Motor neuron (in vitro differentiated cells): ENCODE measurements at regions not wholly inside any gene's neighbourhood (a gene's known extent, or its start where the extent isn't known, plus 50 kb on each side); places are given as distances from the start of the nearest gene placed in this dataset.

Source experiments
- ATAC-seq, 8 experiments: fragments of 200-7000 bp; cut with Tn5 transposase; replicated peaks in 6 of 8; 2 replicates each; pipeline ENCODE4 v1.8.0; 2021; ENCODE audit warnings: mild to moderate bottlenecking in 8 of 8, moderate library complexity in 8 of 8
- H3K27ac ChIP-seq, 2 donors: fragments of 250-450 bp; sonication (Bioruptor Pico); 2 replicates each; pipeline ENCODE4 v1.9.0; 2021; ENCODE audit warnings: antibody characterized with exemption in 2 of 2, mild to moderate bottlenecking in 2 of 2, moderate library complexity in 1 of 2
- H3K4me1 ChIP-seq, 2 donors: fragments of 250-450 bp; sonication (Bioruptor Pico); replicated peaks in 1 of 2; 2 replicates each; pipeline ENCODE4 v1.6.1; 2021; ENCODE audit warnings: antibody characterized with exemption in 2 of 2, mild to moderate bottlenecking in 2 of 2, moderate library complexity in 1 of 2
- H3K4me3 ChIP-seq, 5 donors: fragments of 250-450 bp; sonication (Bioruptor Pico); 2 replicates each; pipeline ENCODE4 v1.9.0; 2021; ENCODE audit warnings: antibody characterized with exemption in 5 of 5, mild to moderate bottlenecking in 5 of 5, moderate library complexity in 4 of 5
- WGBS, 10 experiments: fragments of 450-650 bp; shearing (Covaris generic); methylation state at CpG; one replicate each; pipeline ENCODE4 v1.0.0; 2022; 5-methylcytosine and 5-hydroxymethylcytosine counted together
- in situ Hi-C, 9 experiments: fragments of 400-800 bp; cut with MboI; loops; one replicate each; pipeline ENCODE4 v1.15.0; 2021; ENCODE audit warnings: low sequenced_read_pairs in 9 of 9, low pct_unique_long_range_greater_than_20kb in 2 of 9; ENCODE audit not compliant: unreplicated experiment in 9 of 9

DNA sequence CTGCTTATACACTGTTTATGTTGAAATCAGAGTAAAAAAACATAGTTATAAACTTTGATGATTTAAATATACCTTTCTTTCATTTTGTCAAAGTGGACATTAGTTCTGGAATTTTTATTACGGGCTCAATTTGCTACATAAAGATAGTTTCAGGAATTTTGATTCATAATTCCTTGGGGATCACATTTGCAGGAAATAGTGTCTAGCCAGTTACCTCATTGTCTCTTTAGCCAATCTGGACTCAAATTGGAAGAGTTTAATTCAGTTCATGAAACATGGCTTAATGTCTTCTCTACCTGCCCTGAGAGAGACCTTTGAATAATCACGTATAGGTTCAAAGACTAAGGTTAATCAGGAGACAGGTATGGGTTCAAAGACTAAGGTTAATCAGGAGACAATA lies 262.6 kb downstream of the HGF start:
- 50 to 100% (median 81%) methylated on average over 1 to 2 of the region's 2 CpGs for WGBS, 10 experiments
- H3K4me1 ChIP-seq: no peaks in the 10 kb centered on the region
- no peak overlapping the region for H3K4me3 ChIP-seq
- ATAC-seq: no peak
- in situ Hi-C loops: loop anchor here in 3 of 9 experiments (10.0 to 25.0 kb wide), 5 partner anchors 205 to 1230 kb away; no protein-coding TSS in a partner anchor
- no peak overlapping the region for H3K27ac ChIP-seq

DNA sequence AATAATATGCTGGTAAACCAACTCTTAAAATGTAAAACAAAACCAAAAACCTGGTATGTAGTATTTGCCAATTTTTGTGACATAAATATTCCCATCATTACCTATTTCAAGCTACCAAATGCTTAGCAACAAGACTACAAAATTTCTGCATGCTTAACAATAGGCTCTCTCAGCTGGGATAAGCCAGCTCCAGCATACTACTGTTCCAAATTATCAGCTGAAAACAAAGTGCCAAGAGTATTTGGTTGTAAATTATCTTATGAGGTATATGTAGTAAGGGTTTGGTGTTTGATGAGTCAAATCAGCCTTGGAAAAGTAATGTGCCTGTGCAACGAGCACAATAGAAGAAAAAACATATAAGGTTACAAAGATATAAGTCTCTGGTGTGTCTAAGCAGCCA lies 263.2 kb downstream of the HGF start:
- in situ Hi-C loops: loop anchor here in 3 of 9 experiments (10.0 to 25.0 kb wide), 5 partner anchors 206 to 1231 kb away; no protein-coding TSS in a partner anchor
- 0 to 75% (median 43%) methylated on average over 1 of the region's 1 CpG; no CpG with 5 or more reads in 4 of the 10 experiments for WGBS, 10 experiments
- Histone ChIP-seq H3K4me3 (no peak overlapping the region), H3K4me1 (no peaks in the 10 kb centered on the region), H3K27ac (no peak overlapping the region)
- ATAC-seq: no peak

DNA sequence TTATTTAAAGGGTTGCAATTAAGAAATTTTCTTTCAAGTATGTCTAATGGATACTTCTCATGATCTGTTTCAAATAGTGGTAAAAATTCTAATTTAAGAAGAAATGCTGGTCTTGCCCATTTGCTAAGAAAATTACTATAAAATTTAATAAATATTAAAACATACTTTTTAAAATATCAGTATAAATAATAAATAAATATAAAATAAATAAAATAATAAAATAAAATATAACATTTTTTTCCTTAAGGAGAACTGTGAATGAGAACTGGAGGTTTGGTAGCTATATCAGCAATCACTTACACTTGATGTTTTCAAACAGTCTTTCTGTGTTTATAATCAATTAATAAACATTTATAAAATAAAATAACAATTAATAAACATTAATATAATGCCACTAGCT lies 266.1 kb downstream of the HGF start:
- H3K4me3 ChIP-seq: no peak overlapping the region
- in situ Hi-C loops: loop anchor here in 3 of 9 experiments (10.0 to 25.0 kb wide), 5 partner anchors 209 to 1234 kb away; no protein-coding TSS in a partner anchor
- H3K4me1 ChIP-seq: no peaks in the 10 kb centered on the region
- H3K27ac ChIP-seq: no peak overlapping the region
- no peak for ATAC-seq

DNA sequence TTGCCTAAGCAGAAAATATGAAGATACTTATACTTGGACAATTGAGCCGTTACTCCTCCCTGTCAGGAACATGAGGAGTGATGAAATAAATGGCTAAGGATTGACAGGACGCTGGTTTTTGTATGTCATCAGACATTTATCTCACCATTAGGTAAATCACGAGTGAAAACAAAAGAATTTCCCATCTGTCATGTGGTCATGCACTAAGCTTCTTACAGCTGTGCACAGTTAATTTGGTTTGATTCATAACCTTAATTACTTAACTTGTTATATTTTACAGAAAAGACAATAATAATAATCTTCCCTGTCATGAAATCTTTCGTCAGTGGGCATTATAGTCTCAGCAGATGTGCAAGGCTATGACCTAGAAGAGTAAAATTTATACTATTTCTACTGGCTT lies 266.5 kb downstream of the HGF start:
- peak in 3 of 8 experiments; percentile 25 to 85 (median 29) for ATAC-seq
- Histone ChIP-seq H3K27ac (no peak overlapping the region), H3K4me1 (peaks cover 0 to under 1% of the 10 kb centered on the region in 2 donors), H3K4me3 (no peak overlapping the region)
- WGBS, 10 experiments: 50 to 92% (median 80%) methylated on average over 1 to 4 of the region's 4 CpGs
- in situ Hi-C loops: loop anchor here in 3 of 9 experiments (10.0 to 25.0 kb wide), 5 partner anchors 209 to 1234 kb away; no protein-coding TSS in a partner anchor

DNA sequence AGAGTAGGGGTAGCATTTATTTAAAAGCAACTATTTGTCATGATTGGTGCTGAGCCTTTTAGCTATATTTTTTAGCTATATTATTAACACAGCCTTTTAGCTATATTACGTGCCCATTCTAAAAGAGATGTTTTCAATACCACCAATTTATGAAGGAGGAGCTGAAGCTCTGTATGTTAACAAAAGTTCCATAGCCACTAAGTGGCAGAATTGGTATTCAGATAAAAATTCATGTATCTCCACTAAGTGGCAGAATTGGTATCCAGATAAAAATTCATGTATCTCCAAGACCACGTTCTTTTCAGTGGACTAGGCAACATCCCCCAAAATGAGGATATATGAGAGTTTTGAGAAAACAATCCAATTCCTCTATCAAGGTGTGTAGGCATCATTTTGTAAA lies 268.6 kb downstream of the HGF start:
- in situ Hi-C loops: loop anchor here in 3 of 9 experiments (10.0 to 25.0 kb wide), 5 partner anchors 211 to 1236 kb away; no protein-coding TSS in a partner anchor
- Histone ChIP-seq H3K4me3 (no peak overlapping the region), H3K27ac (no peak overlapping the region), H3K4me1 (peaks cover 0 to 2% of the 10 kb centered on the region in 2 donors)
- peak in 2 of 8 experiments; percentile 18 to 21 for ATAC-seq
- 20 to 92% (median 64%) methylated on average over 1 to 2 of the region's 2 CpGs; no CpG with 5 or more reads in 2 of the 10 experiments for WGBS, 10 experiments

DNA sequence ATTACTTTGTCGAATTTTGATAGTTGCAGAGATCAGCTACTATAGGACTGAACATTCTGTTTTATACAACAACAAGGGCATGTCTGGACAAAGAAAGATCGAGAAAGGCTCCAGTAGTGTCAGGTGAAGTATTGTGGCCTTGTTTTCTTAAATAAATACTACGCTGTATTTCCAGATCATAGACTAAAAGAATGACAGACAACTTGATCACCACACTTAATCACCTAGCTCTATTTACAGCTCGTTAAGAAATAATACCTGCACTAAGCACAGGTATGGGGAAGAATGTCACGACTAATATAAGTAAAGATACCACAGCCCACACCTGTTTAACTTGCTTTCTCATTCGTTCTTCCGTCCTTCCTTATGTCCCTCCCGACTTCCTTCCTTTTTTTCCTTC lies 269.2 kb downstream of the HGF start:
- H3K4me1 ChIP-seq: peaks cover 0 to 2% of the 10 kb centered on the region in 2 donors
- in situ Hi-C loops: loop anchor here in 3 of 9 experiments (10.0 to 25.0 kb wide), 5 partner anchors 212 to 1237 kb away; no protein-coding TSS in a partner anchor
- ATAC-seq: no peak
- WGBS, 10 experiments: 81 to 100% (median 91%) methylated on average over 1 to 8 of the region's 8 CpGs
- H3K27ac ChIP-seq: no peak overlapping the region
- no peak overlapping the region for H3K4me3 ChIP-seq

DNA sequence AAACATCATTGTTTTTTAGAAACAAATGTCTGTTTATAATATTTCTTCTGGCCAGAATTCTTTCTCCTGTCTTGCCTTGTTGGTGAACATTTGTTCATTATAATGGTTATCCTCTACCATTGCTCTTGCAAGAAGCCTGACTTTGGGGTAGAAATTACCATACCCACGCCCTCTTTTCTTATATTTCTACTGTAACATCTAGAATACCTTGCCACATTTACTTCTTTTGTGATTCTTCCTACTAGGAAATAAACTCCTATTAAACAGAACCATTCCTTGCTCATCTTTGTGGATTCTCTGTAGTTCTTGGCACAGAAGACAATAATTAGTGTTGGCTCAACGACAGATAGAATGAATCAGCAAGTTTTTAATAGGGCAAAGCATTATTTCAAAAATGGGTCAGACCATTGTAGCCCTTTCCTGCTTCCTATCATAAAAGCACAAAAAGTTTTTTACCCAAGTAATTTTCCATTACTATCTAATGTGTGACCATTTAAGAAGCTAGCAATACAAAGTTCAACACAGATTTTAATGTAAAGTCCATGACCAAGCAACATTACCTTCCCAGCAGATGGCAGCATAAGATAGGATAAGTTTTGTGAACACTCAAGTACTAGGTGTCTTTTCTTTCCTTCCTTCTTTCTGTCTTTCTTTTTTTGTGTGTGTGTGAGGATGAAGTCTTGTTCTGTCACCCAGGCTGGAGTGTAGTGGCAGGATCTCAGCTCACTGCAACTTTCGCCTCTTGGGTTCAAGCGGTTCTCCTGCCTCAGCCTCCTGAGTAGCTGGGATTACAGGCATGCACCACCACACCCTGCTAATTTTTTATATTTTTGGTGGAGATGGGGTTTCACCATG lies 270.4 kb downstream of the HGF start:
- Histone ChIP-seq H3K4me3 (no peak overlapping the region), H3K4me1 (peaks cover 0 to 2% of the 10 kb centered on the region in 2 donors), H3K27ac (no peak overlapping the region)
- 0 to 100% (median 70%) methylated on average over 1 to 4 of the region's 4 CpGs; no CpG with 5 or more reads in 1 of the 10 experiments for WGBS, 10 experiments
- peak; percentile 47 to 88 (median 72) for ATAC-seq
- in situ Hi-C loops: loop anchor here in 7 of 9 experiments (10.0 to 25.0 kb wide), 8 partner anchors 213 to 1238 kb away; no protein-coding TSS in a partner anchor

DNA sequence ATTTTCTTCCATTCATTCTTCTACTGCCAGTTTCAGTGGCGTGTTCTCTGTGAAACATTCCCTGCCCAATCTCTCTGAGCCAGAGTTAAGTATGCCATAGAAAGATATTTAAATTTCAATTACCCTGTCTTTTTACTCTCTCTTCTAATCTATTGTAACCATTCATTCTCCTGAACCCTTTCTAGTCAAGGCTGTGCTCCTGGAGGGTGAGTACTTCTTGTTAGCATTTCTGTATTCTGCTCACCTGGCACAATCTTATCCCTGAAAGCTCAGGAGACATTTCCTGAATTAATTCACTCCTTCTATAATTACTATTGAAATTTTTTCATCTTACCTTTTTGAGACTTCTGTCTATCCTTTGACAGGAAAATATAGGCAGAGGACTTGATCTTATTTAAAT lies 271.7 kb downstream of the HGF start:
- Histone ChIP-seq H3K4me3 (no peak overlapping the region), H3K4me1 (peaks cover 0 to 2% of the 10 kb centered on the region in 2 donors), H3K27ac (no peak overlapping the region)
- no peak for ATAC-seq
- in situ Hi-C loops: loop anchor here in 7 of 9 experiments (25.0 kb wide), 5 partner anchors 464 to 1239 kb away; no protein-coding TSS in a partner anchor
- WGBS, 10 experiments: 67 to 100% (median 83%) methylated on average over 1 of the region's 1 CpG; no CpG with 5 or more reads in 1 of the 10 experiments

DNA sequence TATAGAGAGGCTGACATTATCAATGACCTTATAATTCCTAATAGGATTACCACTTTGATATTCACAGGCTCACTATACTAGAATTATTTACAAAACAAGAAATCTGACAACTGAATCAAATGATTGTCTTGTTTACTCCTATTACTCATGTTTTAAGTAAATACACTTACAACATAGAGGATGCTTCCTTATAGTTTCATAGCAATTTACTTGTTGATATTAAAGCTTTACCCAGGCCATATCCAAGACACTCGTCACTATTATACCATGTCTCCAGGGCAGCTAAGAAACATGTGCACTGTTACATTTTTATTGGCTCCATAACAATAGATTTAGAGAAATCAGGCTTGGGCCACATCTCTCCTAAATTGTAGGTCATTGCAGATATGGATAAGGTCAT lies 276.9 kb downstream of the HGF start:
- H3K4me1 ChIP-seq: no peaks in the 10 kb centered on the region
- no peak for ATAC-seq
- no peak overlapping the region for H3K27ac ChIP-seq
- in situ Hi-C loops: loop anchor here in 7 of 9 experiments (25.0 kb wide), 5 partner anchors 469 to 1244 kb away; no protein-coding TSS in a partner anchor
- 71 to 100% (median 100%) methylated on average over 1 of the region's 1 CpG; no CpG with 5 or more reads in 1 of the 10 experiments for WGBS, 10 experiments
- no peak overlapping the region for H3K4me3 ChIP-seq

DNA sequence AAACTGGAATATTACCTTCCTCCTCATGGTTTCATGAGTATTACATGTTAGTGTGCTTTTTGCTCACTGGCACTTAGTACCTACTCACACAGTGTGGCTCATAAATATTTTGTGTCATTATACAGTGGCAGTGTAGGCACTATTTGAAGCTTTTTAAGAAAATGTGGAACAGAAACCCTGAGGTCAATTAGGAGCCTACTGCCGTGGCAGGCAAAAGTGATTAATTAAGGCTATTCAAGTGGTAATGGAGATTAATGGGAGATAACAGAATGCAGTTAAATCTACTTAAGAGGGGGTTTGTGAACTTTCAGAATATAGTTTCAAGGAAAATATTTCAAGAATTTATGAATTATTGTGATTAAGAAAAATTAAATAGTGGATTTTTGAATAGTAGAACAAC lies 277.6 kb downstream of the HGF start:
- in situ Hi-C loops: loop anchor here in 7 of 9 experiments (25.0 kb wide), 5 partner anchors 470 to 1245 kb away; no protein-coding TSS in a partner anchor
- no peak for ATAC-seq
- no peaks in the 10 kb centered on the region for H3K4me1 ChIP-seq
- no peak overlapping the region for H3K27ac ChIP-seq
- no peak overlapping the region for H3K4me3 ChIP-seq
- 0 to 100% (median 29%) methylated on average over 1 of the region's 1 CpG; no CpG with 5 or more reads in 3 of the 10 experiments for WGBS, 10 experiments

DNA sequence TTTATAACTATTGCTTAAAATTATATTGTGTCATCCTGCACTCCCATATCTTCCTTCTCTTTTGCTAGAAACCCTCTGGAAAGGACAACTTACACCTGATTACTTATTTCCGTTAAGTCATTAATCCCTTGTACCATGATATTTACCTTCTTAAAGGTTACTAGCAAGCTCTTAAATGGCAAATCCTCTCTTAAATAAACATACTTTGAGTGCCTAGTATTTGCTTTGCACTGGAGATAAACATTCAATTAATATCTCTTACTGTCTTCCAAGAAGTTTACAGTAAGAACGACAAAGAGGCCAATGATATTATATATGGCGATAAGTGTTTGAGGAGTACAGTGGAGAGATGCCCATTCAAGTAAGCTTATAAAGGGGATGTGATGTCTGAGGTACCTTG lies 278.3 kb downstream of the HGF start:
- in situ Hi-C loops: loop anchor here in 7 of 9 experiments (25.0 kb wide), 5 partner anchors 471 to 1246 kb away; no protein-coding TSS in a partner anchor
- Histone ChIP-seq H3K27ac (no peak overlapping the region), H3K4me3 (no peak overlapping the region), H3K4me1 (no peaks in the 10 kb centered on the region)
- 91 to 100% (median 96%) methylated on average over 1 to 3 of the region's 3 CpGs for WGBS, 10 experiments
- no peak for ATAC-seq

DNA sequence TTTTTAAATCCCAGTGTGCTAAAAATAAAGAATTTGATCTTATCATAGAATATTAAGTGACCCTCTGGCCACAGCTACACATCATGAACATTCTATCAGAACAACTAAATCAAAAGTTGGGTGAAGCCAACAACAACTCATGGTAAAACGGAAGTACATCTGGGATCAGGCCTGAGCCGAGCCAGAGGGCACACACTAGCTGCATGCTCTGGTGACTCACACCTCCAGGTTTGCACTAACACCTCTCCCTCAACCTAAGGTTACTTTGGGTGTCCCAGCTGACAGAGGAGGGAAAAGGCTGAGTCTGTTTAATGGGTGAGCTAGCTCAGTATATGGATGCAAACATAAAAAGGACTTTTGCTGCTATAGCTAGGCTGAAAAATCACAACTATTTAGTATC lies 281.6 kb downstream of the HGF start:
- WGBS, 10 experiments: 71 to 100% (median 85%) methylated on average over 1 to 2 of the region's 2 CpGs; no CpG with 5 or more reads in 4 of the 10 experiments
- Histone ChIP-seq H3K4me3 (no peak overlapping the region), H3K4me1 (no peaks in the 10 kb centered on the region), H3K27ac (no peak overlapping the region)
- in situ Hi-C loops: loop anchor here in 7 of 9 experiments (25.0 kb wide), 5 partner anchors 474 to 1249 kb away; no protein-coding TSS in a partner anchor
- ATAC-seq: no peak

DNA sequence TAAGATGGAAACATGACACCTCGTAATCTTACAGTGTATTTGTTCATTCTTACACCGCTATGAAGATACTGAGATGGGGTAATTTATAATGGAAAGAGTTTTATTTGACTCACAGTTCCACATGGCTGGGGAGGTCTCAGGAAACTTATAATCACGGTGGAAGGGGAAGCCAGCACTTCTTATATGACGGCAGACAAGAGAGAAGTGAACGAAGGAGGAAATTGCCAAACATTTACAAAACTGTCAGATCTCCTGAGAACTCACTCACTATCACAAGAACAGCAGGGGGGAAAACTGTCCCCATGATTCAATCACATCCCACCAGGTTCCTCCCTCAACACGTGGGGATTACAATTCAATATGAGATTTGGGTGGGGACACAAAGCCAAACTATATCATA lies 282.3 kb downstream of the HGF start:
- Histone ChIP-seq H3K27ac (no peak overlapping the region), H3K4me1 (no peaks in the 10 kb centered on the region), H3K4me3 (no peak overlapping the region)
- in situ Hi-C loops: loop anchor here in 7 of 9 experiments (25.0 kb wide), 5 partner anchors 475 to 1250 kb away; no protein-coding TSS in a partner anchor
- no peak for ATAC-seq
- WGBS, 10 experiments: 72 to 92% (median 84%) methylated on average over 3 to 6 of the region's 6 CpGs; no CpG with 5 or more reads in 2 of the 10 experiments
